ENCODE measurements at regions not wholly inside any gene's neighbourhood (a gene's known extent, or its start where the extent isn't known, plus 50 kb on each side); places are given as distances from the start of the nearest gene placed in this dataset.
"Not testable (repeated sequence)": the region's sequence is repeated elsewhere in the genome, so short reads cannot be mapped to it uniquely, and the experiment has no call there.

GRCh38 chr1:88609051-88609450 is 75.0 kb upstream of the PKN2 start:
- DNase-seq: no peak

- DNase-seq: no peak
Observed at GRCh38 chr1:88610687-88611086, 73.4 kb upstream of the PKN2 start.

DNA sequence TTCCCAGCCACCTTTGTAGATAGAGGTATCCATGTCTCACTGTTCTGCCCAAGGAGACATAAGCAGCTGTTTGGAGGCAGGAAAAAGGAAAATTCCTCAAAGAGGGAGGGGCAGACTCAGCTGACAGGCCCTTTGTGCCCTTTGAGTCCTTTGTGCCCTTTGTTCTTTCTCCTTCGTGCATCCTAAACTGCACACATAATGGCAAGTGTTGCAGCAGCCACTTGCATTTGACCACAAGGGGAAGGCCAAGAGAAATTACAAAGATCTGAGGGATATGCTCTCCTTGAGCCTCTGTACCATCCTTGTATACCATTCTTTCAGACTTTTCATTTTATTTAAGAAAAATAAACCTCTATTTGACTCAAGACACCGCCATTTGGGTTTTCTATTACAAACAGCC is 71.8 kb upstream of the PKN2 start:
- DNase-seq: no peak

- no peak for DNase-seq
Observed at GRCh38 chr1:88612773-88613172, 71.3 kb upstream of the PKN2 start.

- DNase-seq: no peak
Observed at GRCh38 chr1:88618331-88618730, 65.7 kb upstream of the PKN2 start.

- not testable (repeated sequence) for DNase-seq
Observed at GRCh38 chr1:88623101-88623500, 61.0 kb upstream of the PKN2 start.
